ENCODE measurements at regions not wholly inside any gene's neighbourhood (a gene's known extent, or its start where the extent isn't known, plus 50 kb on each side); places are given as distances from the start of the nearest gene placed in this dataset.

DNA sequence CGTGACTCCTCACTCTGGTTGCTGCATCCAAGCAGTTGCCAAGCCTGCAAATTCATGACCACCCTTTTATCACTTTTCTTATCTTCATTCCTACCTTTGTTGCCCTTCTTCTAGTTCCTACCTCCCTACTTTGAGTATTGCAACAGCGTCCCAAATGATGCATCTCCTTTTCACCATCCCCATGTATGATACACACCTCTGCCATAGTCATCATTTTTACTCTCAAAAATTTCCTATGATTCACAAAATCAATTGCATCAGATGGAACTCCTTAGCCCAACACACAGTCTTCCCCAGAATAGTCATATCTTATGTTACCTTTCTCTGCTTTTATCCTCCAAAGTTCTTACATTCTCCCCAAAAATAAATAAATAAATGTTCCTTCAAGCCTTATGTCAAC, 262.6 kb downstream of the TBL1XR1 start:
- Mint-ChIP-seq H3K27ac (ENCODE audit: unreplicated experiment) (peak overlapping the region; percentile 1), H3K27me3 (ENCODE audit: unreplicated experiment) (no peaks in the 10 kb centered on the region), H3K4me3 (ENCODE audit: unreplicated experiment) (no peak overlapping the region), H3K4me1 (ENCODE audit: low read depth, unreplicated experiment) (peaks cover 13% of the 10 kb centered on the region), H3K9me3 (ENCODE audit: unreplicated experiment) (no peaks in the 10 kb centered on the region), H3K36me3 (ENCODE audit: unreplicated experiment) (no peaks in the 10 kb centered on the region)
- no peak for DNase-seq
- TF ChIP-seq, protein P1, sequence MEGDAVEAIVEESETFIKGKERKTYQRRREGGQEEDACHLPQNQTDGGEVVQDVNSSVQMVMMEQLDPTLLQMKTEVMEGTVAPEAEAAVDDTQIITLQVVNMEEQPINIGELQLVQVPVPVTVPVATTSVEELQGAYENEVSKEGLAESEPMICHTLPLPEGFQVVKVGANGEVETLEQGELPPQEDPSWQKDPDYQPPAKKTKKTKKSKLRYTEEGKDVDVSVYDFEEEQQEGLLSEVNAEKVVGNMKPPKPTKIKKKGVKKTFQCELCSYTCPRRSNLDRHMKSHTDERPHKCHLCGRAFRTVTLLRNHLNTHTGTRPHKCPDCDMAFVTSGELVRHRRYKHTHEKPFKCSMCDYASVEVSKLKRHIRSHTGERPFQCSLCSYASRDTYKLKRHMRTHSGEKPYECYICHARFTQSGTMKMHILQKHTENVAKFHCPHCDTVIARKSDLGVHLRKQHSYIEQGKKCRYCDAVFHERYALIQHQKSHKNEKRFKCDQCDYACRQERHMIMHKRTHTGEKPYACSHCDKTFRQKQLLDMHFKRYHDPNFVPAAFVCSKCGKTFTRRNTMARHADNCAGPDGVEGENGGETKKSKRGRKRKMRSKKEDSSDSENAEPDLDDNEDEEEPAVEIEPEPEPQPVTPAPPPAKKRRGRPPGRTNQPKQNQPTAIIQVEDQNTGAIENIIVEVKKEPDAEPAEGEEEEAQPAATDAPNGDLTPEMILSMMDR (IDR thresholded peaks at IDR 0.05; ENCODE audit: partially characterized antibody, unreplicated experiment), result no peak

DNA sequence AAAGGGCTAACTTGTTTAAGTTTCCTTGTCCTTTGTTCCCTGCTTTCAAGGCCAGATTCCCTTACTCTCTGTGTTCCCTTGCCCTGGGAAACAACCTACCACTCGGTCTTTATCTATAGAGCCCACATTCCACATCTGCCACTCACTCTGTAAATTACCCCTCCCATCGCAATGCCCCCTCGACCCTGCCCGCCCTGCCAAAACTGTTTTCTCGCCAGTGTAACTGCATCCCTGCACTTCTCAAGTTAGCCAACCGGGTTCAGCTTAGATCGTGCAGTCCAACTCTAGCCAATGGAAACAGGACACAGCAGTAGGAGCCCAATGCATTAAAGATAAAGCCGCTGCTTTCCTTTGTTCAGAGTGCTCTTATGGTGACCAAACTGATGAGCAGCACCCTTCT, 263.6 kb downstream of the TBL1XR1 start:
- TF ChIP-seq, protein P1 (IDR thresholded peaks at IDR 0.05; ENCODE audit: partially characterized antibody, unreplicated experiment), result no peak
- Mint-ChIP-seq H3K27ac (ENCODE audit: unreplicated experiment) (no peak overlapping the region), H3K27me3 (ENCODE audit: unreplicated experiment) (no peaks in the 10 kb centered on the region), H3K36me3 (ENCODE audit: unreplicated experiment) (no peaks in the 10 kb centered on the region), H3K4me1 (ENCODE audit: low read depth, unreplicated experiment) (peaks cover 13% of the 10 kb centered on the region), H3K4me3 (ENCODE audit: unreplicated experiment) (no peak overlapping the region), H3K9me3 (ENCODE audit: unreplicated experiment) (no peaks in the 10 kb centered on the region)
- DNase-seq, result no peak

DNA sequence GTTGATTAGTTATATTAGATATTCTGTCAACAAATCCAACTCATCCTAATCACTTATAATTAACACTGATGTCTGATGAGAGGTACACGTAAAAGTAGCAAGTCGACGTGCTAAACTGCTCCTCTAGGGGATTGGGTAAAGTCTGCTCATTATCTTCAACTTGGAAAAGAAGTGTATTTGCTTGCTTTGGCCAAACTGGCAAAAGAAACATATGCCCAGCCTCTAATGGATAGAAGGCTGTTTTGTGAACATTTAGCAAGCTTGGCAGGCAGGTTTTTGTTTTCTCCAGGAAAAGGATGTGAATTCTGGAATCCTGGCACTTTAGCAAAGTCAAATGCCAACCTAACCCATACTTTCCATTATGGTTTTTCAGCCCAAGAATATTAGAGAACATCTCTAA, 264.8 kb downstream of the TBL1XR1 start:
- Mint-ChIP-seq H3K27ac (ENCODE audit: unreplicated experiment) (no peak overlapping the region), H3K27me3 (ENCODE audit: unreplicated experiment) (no peaks in the 10 kb centered on the region), H3K36me3 (ENCODE audit: unreplicated experiment) (no peaks in the 10 kb centered on the region), H3K9me3 (ENCODE audit: unreplicated experiment) (no peaks in the 10 kb centered on the region), H3K4me1 (ENCODE audit: low read depth, unreplicated experiment) (peaks cover 13% of the 10 kb centered on the region), H3K4me3 (ENCODE audit: unreplicated experiment) (no peak overlapping the region)
- DNase-seq, result no peak
- TF ChIP-seq, protein P1 (IDR thresholded peaks at IDR 0.05; ENCODE audit: partially characterized antibody, unreplicated experiment), result no peak

DNA sequence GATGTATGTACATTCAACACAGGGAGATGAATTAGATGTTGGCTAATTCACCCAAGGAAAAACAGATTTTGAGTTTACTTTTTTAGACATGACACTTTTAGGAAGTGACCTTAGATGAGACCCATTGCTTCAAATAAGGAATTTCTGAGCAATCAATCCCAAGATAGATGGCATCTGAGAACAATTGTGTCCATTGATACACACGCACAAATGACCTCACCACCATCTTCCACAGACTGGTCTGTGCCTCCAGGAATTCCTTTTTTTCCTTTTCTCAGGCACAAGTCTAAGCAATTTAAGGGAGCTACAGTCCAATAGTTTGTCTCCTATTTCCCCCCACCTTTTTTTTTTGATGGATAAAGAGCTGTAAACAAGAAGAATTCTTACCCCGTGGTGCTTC, 265.3 kb downstream of the TBL1XR1 start:
- Mint-ChIP-seq H3K27ac (ENCODE audit: unreplicated experiment) (no peak overlapping the region), H3K27me3 (ENCODE audit: unreplicated experiment) (no peaks in the 10 kb centered on the region), H3K36me3 (ENCODE audit: unreplicated experiment) (no peaks in the 10 kb centered on the region)

DNA sequence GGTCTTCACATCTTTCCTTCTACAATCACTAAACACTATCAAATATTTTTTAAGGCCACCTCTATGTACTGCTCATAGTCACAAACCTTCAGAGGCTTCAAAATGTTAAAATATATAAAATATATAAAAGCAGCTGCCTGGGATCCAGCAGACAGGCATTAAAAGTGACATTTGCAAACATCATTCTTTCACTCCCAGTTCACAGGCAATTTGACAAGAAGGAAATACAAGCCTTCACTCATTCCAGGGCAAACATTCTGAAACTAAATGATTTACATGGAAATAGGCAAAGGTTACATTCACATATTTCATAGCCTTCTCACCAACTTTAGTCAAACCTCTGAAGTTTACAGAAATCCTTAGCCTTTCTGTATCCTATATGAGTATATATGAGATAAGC, 266.3 kb downstream of the TBL1XR1 start:
- no peak overlapping the region for H3K27ac Mint-ChIP-seq (ENCODE audit: unreplicated experiment)
- TF ChIP-seq, protein P1 (IDR thresholded peaks at IDR 0.05; ENCODE audit: partially characterized antibody, unreplicated experiment), result no peak
- peaks cover 13% of the 10 kb centered on the region for H3K4me1 Mint-ChIP-seq (ENCODE audit: low read depth, unreplicated experiment)
- no peak overlapping the region for H3K4me3 Mint-ChIP-seq (ENCODE audit: unreplicated experiment)
- no peak for DNase-seq
- no peaks in the 10 kb centered on the region for H3K9me3 Mint-ChIP-seq (ENCODE audit: unreplicated experiment)
- H3K36me3 Mint-ChIP-seq (ENCODE audit: unreplicated experiment), result no peaks in the 10 kb centered on the region
- no peaks in the 10 kb centered on the region for H3K27me3 Mint-ChIP-seq (ENCODE audit: unreplicated experiment)

More for the DNA sequence above, 265.3 kb downstream of the TBL1XR1 start:
- Mint-ChIP-seq H3K9me3 (ENCODE audit: unreplicated experiment) (no peaks in the 10 kb centered on the region), H3K4me3 (ENCODE audit: unreplicated experiment) (no peak overlapping the region), H3K4me1 (ENCODE audit: low read depth, unreplicated experiment) (peaks cover 13% of the 10 kb centered on the region)
- TF ChIP-seq, protein P1 (IDR thresholded peaks at IDR 0.05; ENCODE audit: partially characterized antibody, unreplicated experiment), result no peak
- no peak for DNase-seq

All from glutamatergic neuron (in vitro differentiated cells).